ENCODE measurements at regions not wholly inside any gene's neighbourhood (a gene's known extent, or its start where the extent isn't known, plus 50 kb on each side); places are given as distances from the start of the nearest gene placed in this dataset.
"Not testable (repeated sequence)": the region's sequence is repeated elsewhere in the genome, so short reads cannot be mapped to it uniquely, and the experiment has no call there.

DNA sequence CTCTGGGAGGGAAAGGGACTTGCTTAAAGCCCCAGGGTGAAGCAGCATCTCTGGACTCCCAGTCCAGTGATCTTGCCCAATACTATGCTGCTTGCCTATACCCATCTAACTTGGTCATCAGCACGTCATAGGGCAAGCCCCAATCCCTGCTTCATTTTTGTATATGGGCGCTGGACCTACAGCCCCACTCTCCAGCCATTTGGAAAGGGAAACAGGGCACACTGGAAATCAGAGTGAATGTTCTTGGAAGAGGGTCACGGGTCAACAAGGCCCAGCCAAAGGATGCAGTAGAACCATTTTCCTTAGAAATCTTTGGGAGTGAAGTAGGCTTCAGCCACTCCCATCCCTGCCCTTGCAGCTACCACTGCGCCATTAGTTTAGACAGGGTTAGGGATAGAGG, 162.5 kb downstream of the GOLGA6L4 start:
- H2AFZ ChIP-seq (ENCODE audit: low read depth, low read length, poor library complexity, severe bottlenecking); H3K4me3 ChIP-seq (replicated peaks in 1 of 2; ENCODE audit: low read depth in 1 of 2, low read length in 2 of 2); H3K27ac ChIP-seq (ENCODE audit: low read depth, low read length); H3K79me2 ChIP-seq (ENCODE audit: insufficient read depth, low read length); H3K4me1 ChIP-seq (ENCODE audit: control insufficient read depth in 1 of 2, insufficient read depth in 2 of 2, low read length in 2 of 2); H4K20me1 ChIP-seq (ENCODE audit: insufficient read depth); H3K9me3 ChIP-seq (ENCODE audit: control insufficient read depth in 1 of 2, insufficient read depth in 1 of 2, low read depth in 1 of 2, low read length in 2 of 2); H3K27me3 ChIP-seq (ENCODE audit: insufficient read depth, low read length); H3K36me3 ChIP-seq (ENCODE audit: control insufficient read depth in 1 of 2, insufficient read depth in 2 of 2, low read length in 2 of 2); ATAC-seq; RAD21 ChIA-PET (ENCODE audit: low non-redundant PET in 1 of 2, low total read pairs in 2 of 2, uncharacterized antibody in 2 of 2, unreplicated experiment in 2 of 2); H3K9ac ChIP-seq (ENCODE audit: low read length); H3K9me2 ChIP-seq (ENCODE audit: insufficient read depth); CTCF ChIA-PET; DNase-seq (ENCODE audit: low read depth, low spot score); intact Hi-C loops (cut with micrococcal nuclease); POLR2A ChIA-PET; H3K4me2 ChIP-seq (ENCODE audit: low read length); BruUV-seq (replicated peaks): not testable (repeated sequence)

GRCh38 chr15:84398763-84399701, 163.5 kb downstream of the GOLGA6L4 start:
- no peak for ATAC-seq
- Histone ChIP-seq H3K79me2 (ENCODE audit: insufficient read depth, low read length) (no peaks in the 10 kb centered on the region), H3K4me1 (ENCODE audit: control insufficient read depth in 1 of 2, insufficient read depth in 2 of 2, low read length in 2 of 2) (no peaks in the 10 kb centered on the region), H3K27ac (ENCODE audit: low read depth, low read length) (no peak overlapping the region), H3K4me3 (replicated peaks in 1 of 2; ENCODE audit: low read depth in 1 of 2, low read length in 2 of 2) (no peak overlapping the region), H4K20me1 (ENCODE audit: insufficient read depth) (no peaks in the 10 kb centered on the region), H3K27me3 (ENCODE audit: insufficient read depth, low read length) (no peaks in the 10 kb centered on the region), H3K9me3 (ENCODE audit: control insufficient read depth in 1 of 2, insufficient read depth in 1 of 2, low read depth in 1 of 2, low read length in 2 of 2) (no peaks in the 10 kb centered on the region), H3K4me2 (ENCODE audit: low read length) (no peak overlapping the region), H3K9me2 (ENCODE audit: insufficient read depth) (no peaks in the 10 kb centered on the region), H2AFZ (ENCODE audit: low read depth, low read length, poor library complexity, severe bottlenecking) (no peak overlapping the region), H3K36me3 (ENCODE audit: control insufficient read depth in 1 of 2, insufficient read depth in 2 of 2, low read length in 2 of 2) (no peaks in the 10 kb centered on the region), H3K9ac (ENCODE audit: low read length) (no peak overlapping the region)
- TF ChIP-seq RAD21 (IDR thresholded peaks at IDR 0.05; ENCODE audit: low read depth) (no peak), POLR2A (IDR thresholded peaks at IDR 0.05; ENCODE audit: borderline replicate concordance, extremely low read depth, insufficient read depth, insufficient read length) (no peak), SIN3A (IDR thresholded peaks at IDR 0.05; ENCODE audit: low read depth) (no peak), YY1 (IDR thresholded peaks at IDR 0.05; ENCODE audit: extremely low read depth, insufficient replicate concordance, low read depth, low read length) (no peak), JUND (IDR thresholded peaks at IDR 0.05) (no peak), SRF (IDR thresholded peaks at IDR 0.05; ENCODE audit: low read depth) (no peak), ZFX (IDR thresholded peaks at IDR 0.05) (no peak), EZH2 (IDR thresholded peaks at IDR 0.05) (no peak), EGR1 (IDR thresholded peaks at IDR 0.05; ENCODE audit: low read depth) (no peak), CEBPB (IDR thresholded peaks at IDR 0.05; ENCODE audit: low read depth) (no peak), ZBTB33 (IDR thresholded peaks at IDR 0.05; ENCODE audit: extremely low read depth, insufficient replicate concordance, low read length) (no peak), FOSL1 (IDR thresholded peaks at IDR 0.05; ENCODE audit: low read depth) (no peak)
- no peak for DNase-seq (ENCODE audit: low read depth, low spot score)
- RAD21 ChIA-PET (ENCODE audit: low non-redundant PET in 1 of 2, low total read pairs in 2 of 2, uncharacterized antibody in 2 of 2, unreplicated experiment in 2 of 2) = no interaction called here
- intact Hi-C loops (cut with micrococcal nuclease) = no loop called here
- CTCF ChIA-PET = no interaction called here
- no TSS peak for BruUV-seq (replicated peaks)
- POLR2A ChIA-PET = no interaction called here
